K562 (cell line): ENCODE measurements at regions not wholly inside any gene's neighbourhood (a gene's known extent, or its start where the extent isn't known, plus 50 kb on each side); places are given as distances from the start of the nearest gene placed in this dataset.

Source experiments
- ATAC-seq: fragments of 200-7000 bp; cut with Tn5 transposase; 3 replicates; pipeline ENCODE4 v1.9.1; 2020; ENCODE audit warnings: moderate library complexity
- BruUV-seq: library from RNA; stranded (reverse); fragments of 400-500 nt; replicated peaks from 2 replicates; lab custom pipeline; 2021; lab: Mats Ljungman, UMichigan
- CTCF ChIA-PET: fragments of 300-600 bp; formaldehyde crosslinking; extraction: SDS; loops from one replicate; lab custom pipeline; 2021; ENCODE audit warnings: low intra/inter-chr PET ratio; lab: Yijun Ruan, JAX
- POLR2A ChIA-PET: fragments of 300-600, 350-650 bp; sonication (Branson Sonifier 250); formaldehyde crosslinking; extraction: SDS; loops from one replicate; lab custom pipeline; 2021; ENCODE audit warnings: antibody characterized with exemption, inconsistent platforms; lab: Yijun Ruan, JAX
- DNase-seq, 4 experiments: peaks; one replicate each; pipeline versions ENCODE4 v3.0.0 to v3.0.0-alpha.2; 2011 to 2018; ENCODE audit warnings: low spot score in 3 of 4, mixed read lengths in 3 of 4; ENCODE audit errors: extremely low read depth in 1 of 4
- FAIRE-seq: peaks from 2 replicates; lab custom pipeline; 2011; peaks lifted over from hg19 to GRCh38; lab: Jason Lieb, UNC
- H2AFZ ChIP-seq: 2 replicates; pipeline ENCODE4 v1.6.0; 2011; ENCODE audit warnings: low read depth, low read length, control low read depth, inconsistent platforms
- H3K27ac ChIP-seq: fragments of 200-600 bp; 3 replicates; pipeline ENCODE4 v1.8.0; 2011; ENCODE audit warnings: low read depth, mild to moderate bottlenecking, control low read depth, inconsistent platforms, low read length, moderate library complexity, mixed read lengths; ENCODE audit errors: extremely low read depth
- H3K27me3 ChIP-seq, 2 experiments: fragments of 300-600 bp in 1 of 2; 2 replicates in 1 of 2; 3 replicates in 1 of 2; pipeline versions ENCODE4 v1.6.0 to v1.8.0; 2011; ENCODE audit warnings: inconsistent platforms in 2 of 2, low read length in 2 of 2, mild to moderate bottlenecking in 1 of 2, mixed read lengths in 1 of 2, moderate library complexity in 1 of 2; ENCODE audit not compliant: control insufficient read depth in 2 of 2, insufficient read depth in 2 of 2
- H3K36me3 ChIP-seq: fragments of 300-600 bp; 3 replicates; pipeline ENCODE4 v1.8.0; 2011; ENCODE audit warnings: mild to moderate bottlenecking, low read length, inconsistent platforms; ENCODE audit not compliant: control insufficient read depth, insufficient read depth
- H3K4me1 ChIP-seq, 2 experiments: fragments of 200-600 bp in 1 of 2; replicated peaks in 1 of 2; 2 replicates in 1 of 2; 3 replicates in 1 of 2; pipeline versions ENCODE4 v1.5.1 to v1.8.0; 2011; ENCODE audit warnings: inconsistent platforms in 2 of 2, low read length in 2 of 2, mild to moderate bottlenecking in 1 of 2, mixed read lengths in 1 of 2, moderate library complexity in 1 of 2; ENCODE audit not compliant: control insufficient read depth in 2 of 2, insufficient read depth in 2 of 2
- H3K4me2 ChIP-seq: 2 replicates; pipeline ENCODE4 v1.6.1; 2011; ENCODE audit warnings: low read length, control low read depth, inconsistent platforms, mixed read lengths; ENCODE audit not compliant: insufficient read depth
- H3K4me3 ChIP-seq: fragments of 200-600 bp; sonication (generic), shearing (Covaris generic); 2 replicates; pipeline ENCODE4 v1.5.1; 2016; ENCODE audit warnings: control low read depth, inconsistent platforms
- H3K79me2 ChIP-seq: fragments of 200-600 bp; 3 replicates; pipeline ENCODE4 v1.8.0; 2011; ENCODE audit warnings: low read length, inconsistent platforms; ENCODE audit not compliant: control insufficient read depth, insufficient read depth
- H3K9ac ChIP-seq, 2 experiments: 2 replicates each; pipeline versions ENCODE4 v1.6.0 to v1.6.1; 2011; ENCODE audit warnings: low read depth in 2 of 2, low read length in 2 of 2, control low read depth in 1 of 2, inconsistent platforms in 1 of 2, mild to moderate bottlenecking in 1 of 2, mixed read lengths in 1 of 2; ENCODE audit not compliant: insufficient read depth in 1 of 2
- H3K9me1 ChIP-seq: one replicate; pipeline ENCODE4 v1.6.0; 2011; ENCODE audit warnings: inconsistent platforms, mild to moderate bottlenecking, low read length, moderate library complexity; ENCODE audit not compliant: control insufficient read depth, insufficient read depth
- H3K9me3 ChIP-seq: replicated peaks from 2 replicates; pipeline ENCODE4 v1.5.1; 2011; ENCODE audit warnings: low read depth, low read length, inconsistent platforms; ENCODE audit not compliant: control insufficient read depth, insufficient read depth
- H4K20me1 ChIP-seq: replicated peaks from 2 replicates; pipeline ENCODE4 v1.6.1; 2011; ENCODE audit warnings: low read length, inconsistent platforms, mixed read lengths; ENCODE audit not compliant: control insufficient read depth, insufficient read depth
- CHCHD3 ChIP-seq: fragments of 250-450 bp; sonication (Bioruptor Pico); IDR thresholded peaks from 2 replicates; pipeline ENCODE4 v2.1.2; 2022; ENCODE audit warnings: mild to moderate bottlenecking
- DEAF1 ChIP-seq: fragments of 450-650 bp; formaldehyde crosslinking; IDR thresholded peaks from 2 replicates; pipeline ENCODE4 v1.4.0; 2020; ENCODE audit warnings: mild to moderate bottlenecking, moderate library complexity
- DNMT1 ChIP-seq: fragments of 450-650 bp; IDR thresholded peaks from 2 replicates; pipeline ENCODE4 v1.6.1; 2016; ENCODE audit warnings: antibody characterized with exemption, mild to moderate bottlenecking
- ELF1 ChIP-seq: fragments of 200-800 bp; sonication (Bioruptor generic); IDR thresholded peaks from 2 replicates; pipeline ENCODE4 v1.6.1; 2016; ENCODE audit warnings: missing genetic modification characterization, missing compliant biosample characterization
- HNRNPL ChIP-seq: fragments of 200-400 bp; formaldehyde crosslinking; IDR thresholded peaks from 2 replicates; pipeline ENCODE4 v1.6.1; 2017; ENCODE audit warnings: low read depth, mild to moderate bottlenecking, low read length
- JUND ChIP-seq, 2 experiments: IDR thresholded peaks; 2 replicates in 1 of 2; 3 replicates in 1 of 2; pipeline ENCODE4 v1.6.1; 2011; ENCODE audit warnings: borderline replicate concordance in 2 of 2, low read depth in 2 of 2, low read length in 2 of 2, improper control_type of control experiment in 1 of 2, missing biosample characterization in 1 of 2, missing genetic modification characterization in 1 of 2, missing genetic modification reagents in 1 of 2
- NRF1 ChIP-seq, 2 experiments: fragments of 450-650 bp; IDR thresholded peaks in 1 of 2; conservative IDR thresholded peaks in 1 of 2; 2 replicates each; pipeline ENCODE4 v1.6.1; 2014; ENCODE audit warnings: mild to moderate bottlenecking in 2 of 2
- RBM14 ChIP-seq: fragments of 200-400 bp; formaldehyde crosslinking; IDR thresholded peaks from 2 replicates; pipeline ENCODE4 v1.6.1; 2018; ENCODE audit warnings: low read depth, mild to moderate bottlenecking, low read length, moderate library complexity, borderline replicate concordance; ENCODE audit not compliant: insufficient read depth
- RFX5 ChIP-seq: IDR thresholded peaks from 2 replicates; pipeline ENCODE4 v1.6.1; 2011; ENCODE audit warnings: low read depth, mild to moderate bottlenecking, improper control_type of control experiment, low read length
- SIN3A ChIP-seq, 2 experiments: fragments of 150-350 bp in 1 of 2; IDR thresholded peaks; 2 replicates each; pipeline ENCODE4 v1.6.1; 2011 to 2016; ENCODE audit warnings: borderline replicate concordance in 2 of 2, low read depth in 2 of 2, low read length in 2 of 2, mild to moderate bottlenecking in 2 of 2, moderate library complexity in 2 of 2; ENCODE audit not compliant: control insufficient read depth in 1 of 2
- SMARCA5 ChIP-seq: fragments of 450-650 bp; IDR thresholded peaks from 2 replicates; pipeline ENCODE4 v1.6.1; 2016
- SMC3 ChIP-seq: conservative IDR thresholded peaks from 2 replicates; pipeline ENCODE4 v1.6.1; 2011; ENCODE audit warnings: low read depth, low read length, improper control_type of control experiment; ENCODE audit not compliant: insufficient read depth
- TCF15 ChIP-seq: fragments of 250-450 bp; sonication (Bioruptor Pico); IDR thresholded peaks from 2 replicates; pipeline ENCODE4 v1.8.0; 2022; ENCODE audit warnings: moderate library complexity, mild to moderate bottlenecking, inconsistent platforms
- ZC3H8 ChIP-seq: fragments of 450-650 bp; IDR thresholded peaks from 2 replicates; pipeline ENCODE4 v1.6.1; 2017
- ZNF134 ChIP-seq: fragments of 250-450 bp; sonication (Bioruptor Pico); conservative IDR thresholded peaks from 2 replicates; pipeline ENCODE4 v1.4.0; 2020
- ZNF444 ChIP-seq: fragments of 250-450 bp; sonication (Bioruptor Pico); IDR thresholded peaks from 2 replicates; pipeline ENCODE4 v1.4.0; 2020; ENCODE audit warnings: mild to moderate bottlenecking, moderate library complexity
- WGBS: fragments of 100-300 bp; shearing (Covaris generic); methylation state at CpG from one replicate; pipeline ENCODE4 v1.1.6; 2016; ENCODE audit warnings: low coverage, mixed read lengths; ENCODE audit not compliant: insufficient coverage; ENCODE audit errors: missing lambda C conversion rate; 5-methylcytosine and 5-hydroxymethylcytosine counted together
- in situ Hi-C: fragments of 300-500 bp; cut with MboI; formaldehyde crosslinking; loops from 4 replicates; pipeline ENCODE4 v1.15.0; 2018; ENCODE audit warnings: inconsistent platforms, mixed read lengths
- intact Hi-C: fragments of 100-400 bp; cut with micrococcal nuclease; formaldehyde crosslinking; loops from 2 replicates; pipeline ENCODE4 v1.14.2; 2022
- TF ChIP-seq, protein P1 (sequence below): fragments of 450-650 bp; IDR thresholded peaks from 2 replicates; pipeline ENCODE4 v1.6.1; 2016; ENCODE audit warnings: antibody characterized with exemption

- 18% methylated on average over 1 of the region's 1 CpG for WGBS
Measured at GRCh38 chr5:104965006-104965405, 1402.4 kb upstream of the NUDT12 start.

DNA sequence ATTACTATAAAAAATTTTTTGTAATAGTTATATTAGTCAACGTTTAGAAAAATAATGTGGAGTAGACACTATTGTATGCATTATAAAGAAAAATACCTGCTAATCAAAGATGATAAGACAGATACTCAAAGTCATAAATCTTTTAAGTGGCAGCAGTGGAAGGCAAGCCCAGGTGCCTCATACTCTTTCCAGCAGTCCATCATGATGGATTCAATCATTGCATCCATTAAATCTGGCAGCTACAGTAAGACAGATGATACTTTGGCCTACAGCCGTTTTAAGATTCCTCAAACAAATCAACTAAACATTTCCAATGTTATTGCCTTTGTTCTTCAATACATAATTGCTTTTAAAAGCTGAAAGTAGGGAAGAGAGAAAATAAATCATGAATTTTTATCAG lies 1392.9 kb upstream of the NUDT12 start:
- ChIA-PET POLR2A (no interaction called here), CTCF (no interaction called here)
- no peaks in the 10 kb centered on the region for H3K36me3 ChIP-seq
- no peak for FAIRE-seq
- no peak for DNase-seq
- no peaks in the 10 kb centered on the region for H3K27me3 ChIP-seq
- H3K9ac ChIP-seq, result no peak overlapping the region
- no peak for ATAC-seq
- H3K4me1 ChIP-seq, result no peaks in the 10 kb centered on the region
- 24% methylated on average over 2 of the region's 2 CpGs for WGBS
- BruUV-seq, result no TSS peak
- H2AFZ ChIP-seq, result no peak overlapping the region
- H3K9me1 ChIP-seq, result no peaks in the 10 kb centered on the region
- H3K79me2 ChIP-seq, result no peaks in the 10 kb centered on the region
- H3K27ac ChIP-seq, result no peak overlapping the region
- H4K20me1 ChIP-seq, result no peaks in the 10 kb centered on the region
- in situ Hi-C loops (no loop called here), intact Hi-C loops (no loop called here)
- H3K9me3 ChIP-seq, result no peaks in the 10 kb centered on the region
- H3K4me2 ChIP-seq, result no peak overlapping the region
- H3K4me3 ChIP-seq, result no peak overlapping the region
- TF ChIP-seq SMC3 (no peak), DEAF1 (CRISPR knock-in tag) (no peak), HNRNPL (no peak), ZNF134 (CRISPR knock-in tag) (no peak), CHCHD3 (CRISPR knock-in tag) (no peak), TCF15 (CRISPR knock-in tag) (no peak), ZC3H8 (no peak), RBM14 (no peak), SIN3A (IDR thresholded peaks at IDR 0.05; ENCODE audit: borderline replicate concordance in 2 of 2, control insufficient read depth in 1 of 2, low read depth in 2 of 2, low read length in 2 of 2) (no peak), NRF1 (conservative IDR thresholded peaks at IDR 0.05 in 1 of 2, IDR thresholded peaks at IDR 0.05 in 1 of 2) (no peak), ZNF444 (no peak)
- TF ChIP-seq, protein P1, sequence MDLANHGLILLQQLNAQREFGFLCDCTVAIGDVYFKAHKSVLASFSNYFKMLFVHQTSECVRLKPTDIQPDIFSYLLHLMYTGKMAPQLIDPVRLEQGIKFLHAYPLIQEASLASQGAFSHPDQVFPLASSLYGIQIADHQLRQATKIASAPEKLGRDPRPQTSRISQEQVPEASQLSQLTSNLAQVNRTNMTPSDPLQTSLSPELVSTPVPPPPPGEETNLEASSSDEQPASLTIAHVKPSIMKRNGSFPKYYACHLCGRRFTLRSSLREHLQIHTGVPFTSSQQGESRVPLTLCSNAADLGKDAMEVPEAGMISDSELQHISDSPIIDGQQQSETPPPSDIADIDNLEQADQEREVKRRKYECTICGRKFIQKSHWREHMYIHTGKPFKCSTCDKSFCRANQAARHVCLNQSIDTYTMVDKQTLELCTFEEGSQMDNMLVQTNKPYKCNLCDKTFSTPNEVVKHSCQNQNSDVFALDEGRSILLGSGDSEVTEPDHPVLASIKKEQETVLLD, result no peak

More at GRCh38 chr5:104965006-104965405, 1402.4 kb upstream of the NUDT12 start:
- H2AFZ ChIP-seq, result no peak overlapping the region
- no peak overlapping the region for H3K9ac ChIP-seq
- intact Hi-C loops, result no loop called here
- BruUV-seq, result no TSS peak
- TF ChIP-seq DNMT1, result no peak
- TF ChIP-seq ELF1 (tag), result no peak
- no peak for TF ChIP-seq JUND (IDR thresholded peaks at IDR 0.05; ENCODE audit: borderline replicate concordance, low read depth, low read length)
- no peak for TF ChIP-seq JUND (tag; IDR thresholded peaks at IDR 0.05; ENCODE audit: borderline replicate concordance, low read depth, low read length)
- TF ChIP-seq RFX5, result no peak
- TF ChIP-seq SMARCA5, result no peak
- in situ Hi-C loops, result no loop called here
- no peaks in the 10 kb centered on the region for H3K79me2 ChIP-seq
- FAIRE-seq (no peak), DNase-seq (no peak), ATAC-seq (no peak)
- H3K4me3 ChIP-seq, result no peak overlapping the region
- H3K9me1 ChIP-seq, result no peaks in the 10 kb centered on the region
- ChIA-PET POLR2A (no interaction called here), CTCF (no interaction called here)
- H3K36me3 ChIP-seq, result no peaks in the 10 kb centered on the region
- H3K9me3 ChIP-seq, result no peaks in the 10 kb centered on the region
- H3K27me3 ChIP-seq, result no peaks in the 10 kb centered on the region
- no peak overlapping the region for H3K4me2 ChIP-seq
- no peak overlapping the region for H3K27ac ChIP-seq
- no peaks in the 10 kb centered on the region for H3K4me1 ChIP-seq
- no peaks in the 10 kb centered on the region for H4K20me1 ChIP-seq
